Hepatocyte (in vitro differentiated cells): ENCODE measurements at regions not wholly inside any gene's neighbourhood (a gene's known extent, or its start where the extent isn't known, plus 50 kb on each side); places are given as distances from the start of the nearest gene placed in this dataset.

Experiments used
- DNase-seq: peaks from one replicate; pipeline ENCODE4 v3.0.0-alpha.2; 2016; ENCODE audit warnings: low spot score
- H2AFZ ChIP-seq: fragments of 200-600 bp; sonication (generic); 2 replicates; pipeline ENCODE4 v1.6.0; 2016; ENCODE audit warnings: antibody characterized with exemption, mild to moderate bottlenecking
- H3K27ac ChIP-seq: fragments of 200-600 bp; sonication (generic); 2 replicates; pipeline ENCODE4 v1.5.1; 2016; ENCODE audit warnings: mild to moderate bottlenecking
- H3K27me3 ChIP-seq: fragments of 200-600 bp; sonication (generic); 2 replicates; pipeline ENCODE4 v1.6.1; 2016
- H3K36me3 ChIP-seq: fragments of 200-600 bp; sonication (generic); replicated peaks from 2 replicates; pipeline ENCODE4 v1.5.1; 2016; ENCODE audit warnings: low read depth; ENCODE audit not compliant: insufficient read depth
- H3K4me1 ChIP-seq: fragments of 200-600 bp; sonication (generic); 2 replicates; pipeline ENCODE4 v1.5.1; 2016; ENCODE audit warnings: mild to moderate bottlenecking, moderate library complexity; ENCODE audit not compliant: insufficient read depth
- H3K4me2 ChIP-seq: fragments of 200-600 bp; sonication (generic); 2 replicates; pipeline ENCODE4 v1.6.0; 2016
- H3K4me3 ChIP-seq: fragments of 200-600 bp; sonication (generic); 2 replicates; pipeline ENCODE4 v1.5.1; 2016; ENCODE audit warnings: mild to moderate bottlenecking
- H3K79me2 ChIP-seq: fragments of 200-600 bp; sonication (generic); 2 replicates; pipeline ENCODE4 v1.6.0; 2017; ENCODE audit warnings: mild to moderate bottlenecking
- H3K9me2 ChIP-seq: fragments of 200-600 bp; sonication (generic); replicated peaks from 2 replicates; pipeline ENCODE4 v1.6.0; 2017; ENCODE audit warnings: mild to moderate bottlenecking; ENCODE audit not compliant: insufficient read depth
- H3K9me3 ChIP-seq: fragments of 200-600 bp; sonication (generic); 2 replicates; pipeline ENCODE4 v1.5.1; 2016; ENCODE audit warnings: low read depth, mild to moderate bottlenecking
- H4K20me1 ChIP-seq: fragments of 200-600 bp; sonication (generic); 2 replicates; pipeline ENCODE4 v1.6.0; 2016; ENCODE audit warnings: mild to moderate bottlenecking; ENCODE audit not compliant: insufficient read depth, poor library complexity, severe bottlenecking
- EZH2 ChIP-seq: fragments of 200-600 bp; sonication (generic); IDR thresholded peaks from 2 replicates; pipeline ENCODE4 v1.6.1; 2016; ENCODE audit warnings: antibody characterized with exemption, mild to moderate bottlenecking, borderline replicate concordance
- EZH2phosphoT487 ChIP-seq: fragments of 200-600 bp; sonication (generic); IDR thresholded peaks from one replicate; pipeline ENCODE4 v1.6.1; 2018; ENCODE audit warnings: antibody characterized with exemption, mild to moderate bottlenecking, low read depth, moderate library complexity; ENCODE audit not compliant: unreplicated experiment, severe bottlenecking
- WGBS: methylation state at CpG from one replicate; pipeline ENCODE4 v1.1.6; 2016; ENCODE audit warnings: low lambda C conversion rate; ENCODE audit errors: missing lambda C conversion rate; 5-methylcytosine and 5-hydroxymethylcytosine counted together
- TF ChIP-seq, protein P1 (sequence below): fragments of 200-600 bp; sonication (generic); IDR thresholded peaks from 2 replicates; pipeline ENCODE4 v1.5.1; 2016; ENCODE audit warnings: antibody characterized with exemption, mild to moderate bottlenecking; ENCODE audit not compliant: poor library complexity

DNA sequence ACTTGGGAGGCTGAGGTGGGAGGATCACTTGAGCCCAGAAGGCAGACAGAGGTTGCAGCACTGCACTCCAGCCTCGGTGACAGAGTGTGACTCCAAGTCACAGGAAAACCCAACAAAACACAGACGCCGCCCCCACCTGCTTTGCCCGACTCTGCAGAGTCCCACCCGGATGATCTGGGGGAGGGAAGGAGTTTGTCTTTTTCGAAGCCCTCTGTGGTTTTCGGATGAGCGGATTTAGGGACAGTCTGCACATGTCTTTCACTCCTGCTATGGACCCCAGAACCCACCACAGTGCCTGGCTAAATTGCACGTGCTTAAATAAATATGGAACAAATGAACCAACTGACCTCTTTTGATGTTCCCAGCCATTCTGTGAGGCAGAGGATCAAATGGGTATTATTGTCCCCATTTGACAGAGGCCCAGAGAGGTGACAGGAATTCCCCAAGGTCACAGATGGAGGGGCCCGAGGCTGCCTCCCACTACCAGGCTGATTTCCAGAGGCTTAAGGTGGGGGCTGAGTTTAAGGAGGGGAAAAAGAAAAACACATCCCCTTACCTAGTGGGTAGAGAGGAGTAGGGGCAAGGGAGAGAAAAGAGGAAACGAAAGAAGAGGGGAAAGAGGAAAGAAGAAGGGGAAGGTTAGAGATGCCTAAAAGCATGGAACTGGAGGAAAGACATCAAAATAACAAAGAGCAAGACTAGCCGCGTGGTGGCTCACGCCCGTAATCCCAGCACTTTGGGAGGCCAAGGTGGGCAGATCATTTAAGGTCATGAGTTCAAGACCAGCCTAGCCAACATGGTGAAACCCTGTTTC lies 59.4 kb upstream of the TFRC start:
- Histone ChIP-seq H3K36me3 (no peaks in the 10 kb centered on the region), H3K79me2 (no peaks in the 10 kb centered on the region), H3K4me2 (no peak overlapping the region), H3K4me3 (no peak overlapping the region), H3K27ac (no peak overlapping the region), H2AFZ (no peak overlapping the region), H3K4me1 (peaks cover 5% of the 10 kb centered on the region), H3K27me3 (no peaks in the 10 kb centered on the region), H3K9me3 (no peaks in the 10 kb centered on the region), H4K20me1 (no peaks in the 10 kb centered on the region), H3K9me2 (no peaks in the 10 kb centered on the region)
- WGBS = 92% methylated on average over 15 of the region's 15 CpGs
- no peak for TF ChIP-seq EZH2
- no peak for TF ChIP-seq EZH2phosphoT487
- TF ChIP-seq, protein P1, sequence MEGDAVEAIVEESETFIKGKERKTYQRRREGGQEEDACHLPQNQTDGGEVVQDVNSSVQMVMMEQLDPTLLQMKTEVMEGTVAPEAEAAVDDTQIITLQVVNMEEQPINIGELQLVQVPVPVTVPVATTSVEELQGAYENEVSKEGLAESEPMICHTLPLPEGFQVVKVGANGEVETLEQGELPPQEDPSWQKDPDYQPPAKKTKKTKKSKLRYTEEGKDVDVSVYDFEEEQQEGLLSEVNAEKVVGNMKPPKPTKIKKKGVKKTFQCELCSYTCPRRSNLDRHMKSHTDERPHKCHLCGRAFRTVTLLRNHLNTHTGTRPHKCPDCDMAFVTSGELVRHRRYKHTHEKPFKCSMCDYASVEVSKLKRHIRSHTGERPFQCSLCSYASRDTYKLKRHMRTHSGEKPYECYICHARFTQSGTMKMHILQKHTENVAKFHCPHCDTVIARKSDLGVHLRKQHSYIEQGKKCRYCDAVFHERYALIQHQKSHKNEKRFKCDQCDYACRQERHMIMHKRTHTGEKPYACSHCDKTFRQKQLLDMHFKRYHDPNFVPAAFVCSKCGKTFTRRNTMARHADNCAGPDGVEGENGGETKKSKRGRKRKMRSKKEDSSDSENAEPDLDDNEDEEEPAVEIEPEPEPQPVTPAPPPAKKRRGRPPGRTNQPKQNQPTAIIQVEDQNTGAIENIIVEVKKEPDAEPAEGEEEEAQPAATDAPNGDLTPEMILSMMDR = no peak
- DNase-seq = no peak

DNA sequence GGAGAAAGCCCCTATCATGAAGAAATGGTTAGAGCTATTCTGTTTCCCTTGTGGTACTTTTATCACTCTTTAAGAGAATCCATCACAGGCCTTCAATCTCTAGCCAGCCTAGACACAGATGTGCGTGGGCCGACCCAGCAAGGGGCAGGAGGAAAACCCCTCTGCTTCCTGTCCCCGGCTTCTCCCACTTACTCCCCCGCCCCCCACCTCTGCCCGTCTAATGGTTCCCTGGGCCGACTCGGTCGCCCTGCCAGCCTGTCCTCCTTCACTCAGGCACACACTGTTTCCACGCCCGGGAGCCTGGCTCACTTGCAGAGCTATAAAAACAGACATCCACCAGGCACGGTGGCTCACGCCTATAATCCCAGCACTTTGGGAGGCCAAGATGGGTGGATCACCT lies 58.3 kb upstream of the TFRC start:
- no peak overlapping the region for H3K4me3 ChIP-seq
- DNase-seq = no peak
- H2AFZ ChIP-seq = no peak overlapping the region
- H3K9me2 ChIP-seq = no peaks in the 10 kb centered on the region
- no peaks in the 10 kb centered on the region for H3K9me3 ChIP-seq
- 83% methylated on average over 11 of the region's 12 CpGs for WGBS
- peaks cover 12% of the 10 kb centered on the region for H3K4me1 ChIP-seq
- H3K27me3 ChIP-seq = no peaks in the 10 kb centered on the region
- no peaks in the 10 kb centered on the region for H3K79me2 ChIP-seq
- TF ChIP-seq, protein P1 = no peak
- TF ChIP-seq EZH2 (no peak), EZH2phosphoT487 (no peak)
- no peak overlapping the region for H3K4me2 ChIP-seq
- no peaks in the 10 kb centered on the region for H4K20me1 ChIP-seq
- H3K36me3 ChIP-seq = no peaks in the 10 kb centered on the region
- peak overlapping the region; percentile 63 for H3K27ac ChIP-seq

DNA sequence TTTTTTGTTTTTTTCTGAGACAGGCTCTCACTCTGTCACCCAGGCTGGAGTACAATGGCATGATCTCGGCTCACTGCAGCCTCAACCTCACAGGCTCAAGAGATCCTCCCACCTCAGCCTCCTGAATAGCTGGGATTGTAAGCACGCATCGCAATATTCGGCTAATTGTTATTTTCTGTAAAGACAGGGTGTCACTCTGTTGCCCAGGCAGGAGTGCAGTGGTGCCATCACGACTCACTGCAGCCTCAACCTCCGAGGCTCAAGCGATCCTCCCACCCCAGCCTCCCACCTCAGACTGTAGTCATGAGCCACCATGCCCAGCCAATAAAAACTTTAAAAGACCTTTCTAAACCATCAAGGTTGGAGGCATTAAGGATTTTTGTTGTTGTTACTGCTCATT lies 57.4 kb upstream of the TFRC start:
- Histone ChIP-seq H4K20me1 (no peaks in the 10 kb centered on the region), H3K27ac (peak overlapping the region; percentile 63), H3K36me3 (no peaks in the 10 kb centered on the region), H3K4me3 (no peak overlapping the region), H3K79me2 (no peaks in the 10 kb centered on the region), H3K4me1 (peaks cover 12% of the 10 kb centered on the region), H3K9me2 (no peaks in the 10 kb centered on the region), H2AFZ (no peak overlapping the region), H3K27me3 (no peaks in the 10 kb centered on the region), H3K9me3 (no peaks in the 10 kb centered on the region), H3K4me2 (peak overlapping the region; percentile 1)
- no peak for TF ChIP-seq EZH2
- TF ChIP-seq, protein P1 = no peak
- TF ChIP-seq EZH2phosphoT487 = no peak
- DNase-seq = no peak
- 91% methylated on average over 7 of the region's 7 CpGs for WGBS
